ENCODE measurements at regions not wholly inside any gene's neighbourhood (a gene's known extent, or its start where the extent isn't known, plus 50 kb on each side); places are given as distances from the start of the nearest gene placed in this dataset.

DNA sequence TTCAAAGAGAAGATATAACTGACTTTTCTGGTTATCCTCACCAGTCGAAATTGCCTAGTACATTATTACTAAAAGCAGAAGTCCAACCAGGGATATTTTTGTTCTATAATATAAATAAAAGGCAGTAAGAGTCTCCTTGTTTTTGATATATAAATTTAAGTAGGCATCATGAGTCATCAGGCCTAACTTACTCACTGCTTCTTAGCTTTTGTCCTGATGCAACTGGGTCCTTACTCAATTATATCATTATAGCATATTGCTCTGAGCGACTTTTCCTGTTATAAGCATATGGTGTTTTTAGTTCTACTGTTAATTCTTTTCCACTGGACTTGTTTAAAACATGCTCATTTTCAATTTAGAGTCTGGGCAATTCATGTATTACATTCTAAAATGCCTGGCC lies 910.1 kb downstream of the MCTP2 start:
- no peak for TF ChIP-seq EZH2 (IDR thresholded peaks at IDR 0.05; ENCODE audit: borderline replicate concordance, low read depth, low read length, severe bottlenecking)
- TF ChIP-seq, protein P1, sequence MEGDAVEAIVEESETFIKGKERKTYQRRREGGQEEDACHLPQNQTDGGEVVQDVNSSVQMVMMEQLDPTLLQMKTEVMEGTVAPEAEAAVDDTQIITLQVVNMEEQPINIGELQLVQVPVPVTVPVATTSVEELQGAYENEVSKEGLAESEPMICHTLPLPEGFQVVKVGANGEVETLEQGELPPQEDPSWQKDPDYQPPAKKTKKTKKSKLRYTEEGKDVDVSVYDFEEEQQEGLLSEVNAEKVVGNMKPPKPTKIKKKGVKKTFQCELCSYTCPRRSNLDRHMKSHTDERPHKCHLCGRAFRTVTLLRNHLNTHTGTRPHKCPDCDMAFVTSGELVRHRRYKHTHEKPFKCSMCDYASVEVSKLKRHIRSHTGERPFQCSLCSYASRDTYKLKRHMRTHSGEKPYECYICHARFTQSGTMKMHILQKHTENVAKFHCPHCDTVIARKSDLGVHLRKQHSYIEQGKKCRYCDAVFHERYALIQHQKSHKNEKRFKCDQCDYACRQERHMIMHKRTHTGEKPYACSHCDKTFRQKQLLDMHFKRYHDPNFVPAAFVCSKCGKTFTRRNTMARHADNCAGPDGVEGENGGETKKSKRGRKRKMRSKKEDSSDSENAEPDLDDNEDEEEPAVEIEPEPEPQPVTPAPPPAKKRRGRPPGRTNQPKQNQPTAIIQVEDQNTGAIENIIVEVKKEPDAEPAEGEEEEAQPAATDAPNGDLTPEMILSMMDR (IDR thresholded peaks at IDR 0.05; ENCODE audit: borderline replicate concordance, extremely low read depth, low read length, poor library complexity, severe bottlenecking): no peak
- H3K36me3 ChIP-seq (ENCODE audit: insufficient read depth, low read length): no peaks in the 10 kb centered on the region
- H3K4me3 ChIP-seq (ENCODE audit: low read depth in 1 of 2, low read length in 2 of 2): no peak overlapping the region
- no peaks in the 10 kb centered on the region for H3K79me2 ChIP-seq (ENCODE audit: insufficient read depth, low read length)
- no peak overlapping the region for H2AFZ ChIP-seq (ENCODE audit: low read depth, low read length)
- H3K9me3 ChIP-seq (ENCODE audit: insufficient read depth, low read length, severe bottlenecking): no peaks in the 10 kb centered on the region
- no peaks in the 10 kb centered on the region for H4K20me1 ChIP-seq (ENCODE audit: insufficient read depth, low read length)
- no peak overlapping the region for H3K4me2 ChIP-seq (ENCODE audit: insufficient read depth, low read length)
- no peaks in the 10 kb centered on the region for H3K4me1 ChIP-seq (ENCODE audit: insufficient read depth, low read length)
- ATAC-seq (ENCODE audit: insufficient read depth, low read depth) (no peak), DNase-seq (no peak)
- peaks cover 2% of the 10 kb centered on the region for H3K27me3 ChIP-seq (ENCODE audit: insufficient read depth, low read length, poor library complexity)
- H3K9ac ChIP-seq (ENCODE audit: low read depth, low read length): no peak overlapping the region
- H3K27ac ChIP-seq (ENCODE audit: low read length): no peak overlapping the region

DNA sequence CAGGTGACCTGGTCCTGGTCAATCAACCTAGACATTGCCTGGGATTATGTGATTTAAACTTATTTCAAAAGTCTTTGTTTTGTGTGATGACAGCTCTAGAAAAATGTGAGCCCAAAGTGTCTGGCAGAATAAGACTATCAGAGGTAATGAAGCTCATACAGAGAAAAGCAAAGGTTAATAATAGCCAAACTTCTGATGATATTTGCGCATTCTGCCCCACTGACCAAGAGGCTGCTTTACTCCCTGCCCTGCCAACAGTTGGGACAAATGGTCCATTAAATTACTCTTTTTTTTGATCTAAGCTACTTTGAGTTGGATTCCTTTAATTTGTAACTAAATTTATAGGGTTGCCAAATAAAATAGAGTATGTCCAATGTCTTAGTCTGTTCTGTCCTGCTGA lies 911.2 kb downstream of the MCTP2 start:
- Histone ChIP-seq H2AFZ (ENCODE audit: low read depth, low read length) (no peak overlapping the region), H3K27me3 (ENCODE audit: insufficient read depth, low read length, poor library complexity) (peaks cover 2% of the 10 kb centered on the region), H3K79me2 (ENCODE audit: insufficient read depth, low read length) (no peaks in the 10 kb centered on the region), H3K27ac (ENCODE audit: low read length) (no peak overlapping the region), H4K20me1 (ENCODE audit: insufficient read depth, low read length) (no peaks in the 10 kb centered on the region), H3K4me1 (ENCODE audit: insufficient read depth, low read length) (no peaks in the 10 kb centered on the region), H3K9me3 (ENCODE audit: insufficient read depth, low read length, severe bottlenecking) (no peaks in the 10 kb centered on the region), H3K9ac (ENCODE audit: low read depth, low read length) (no peak overlapping the region), H3K4me3 (ENCODE audit: low read depth in 1 of 2, low read length in 2 of 2) (no peak overlapping the region), H3K4me2 (ENCODE audit: insufficient read depth, low read length) (no peak overlapping the region), H3K36me3 (ENCODE audit: insufficient read depth, low read length) (no peaks in the 10 kb centered on the region)
- TF ChIP-seq, protein P1 (IDR thresholded peaks at IDR 0.05; ENCODE audit: borderline replicate concordance, extremely low read depth, low read length, poor library complexity, severe bottlenecking): no peak
- TF ChIP-seq EZH2 (IDR thresholded peaks at IDR 0.05; ENCODE audit: borderline replicate concordance, low read depth, low read length, severe bottlenecking): no peak
- ATAC-seq (ENCODE audit: insufficient read depth, low read depth) (no peak), DNase-seq (no peak)

DNA sequence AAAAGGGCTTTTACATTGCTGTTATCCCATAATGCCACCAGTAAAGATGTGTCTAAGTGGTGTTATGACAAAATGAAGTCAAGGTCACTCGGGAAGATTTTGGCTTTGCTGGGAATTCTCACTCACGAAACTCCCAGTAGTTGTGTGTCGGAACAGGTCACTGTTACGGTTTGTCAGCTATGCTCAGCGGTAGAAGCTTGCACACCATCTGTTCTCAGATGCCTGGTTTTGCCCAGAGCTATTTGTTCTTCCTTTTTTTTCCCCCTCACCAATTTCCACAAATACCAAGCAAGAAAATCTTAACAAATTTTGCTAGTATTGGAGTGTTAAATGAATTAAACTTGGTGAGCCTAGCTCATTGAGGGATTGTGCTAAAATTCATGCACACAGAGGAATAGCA lies 915.1 kb downstream of the MCTP2 start:
- ATAC-seq (ENCODE audit: insufficient read depth, low read depth) (no peak), DNase-seq (no peak)
- no peaks in the 10 kb centered on the region for H4K20me1 ChIP-seq (ENCODE audit: insufficient read depth, low read length)
- peaks cover 6% of the 10 kb centered on the region for H3K27me3 ChIP-seq (ENCODE audit: insufficient read depth, low read length, poor library complexity)
- no peaks in the 10 kb centered on the region for H3K4me1 ChIP-seq (ENCODE audit: insufficient read depth, low read length)
- no peak overlapping the region for H3K4me3 ChIP-seq (ENCODE audit: low read depth in 1 of 2, low read length in 2 of 2)
- no peaks in the 10 kb centered on the region for H3K79me2 ChIP-seq (ENCODE audit: insufficient read depth, low read length)
- H3K36me3 ChIP-seq (ENCODE audit: insufficient read depth, low read length): no peaks in the 10 kb centered on the region
- no peak for TF ChIP-seq EZH2 (IDR thresholded peaks at IDR 0.05; ENCODE audit: borderline replicate concordance, low read depth, low read length, severe bottlenecking)
- TF ChIP-seq, protein P1 (IDR thresholded peaks at IDR 0.05; ENCODE audit: borderline replicate concordance, extremely low read depth, low read length, poor library complexity, severe bottlenecking): no peak
- no peak overlapping the region for H2AFZ ChIP-seq (ENCODE audit: low read depth, low read length)
- H3K9ac ChIP-seq (ENCODE audit: low read depth, low read length): no peak overlapping the region
- H3K27ac ChIP-seq (ENCODE audit: low read length): no peak overlapping the region
- H3K9me3 ChIP-seq (ENCODE audit: insufficient read depth, low read length, severe bottlenecking): no peaks in the 10 kb centered on the region
- no peak overlapping the region for H3K4me2 ChIP-seq (ENCODE audit: insufficient read depth, low read length)

DNA sequence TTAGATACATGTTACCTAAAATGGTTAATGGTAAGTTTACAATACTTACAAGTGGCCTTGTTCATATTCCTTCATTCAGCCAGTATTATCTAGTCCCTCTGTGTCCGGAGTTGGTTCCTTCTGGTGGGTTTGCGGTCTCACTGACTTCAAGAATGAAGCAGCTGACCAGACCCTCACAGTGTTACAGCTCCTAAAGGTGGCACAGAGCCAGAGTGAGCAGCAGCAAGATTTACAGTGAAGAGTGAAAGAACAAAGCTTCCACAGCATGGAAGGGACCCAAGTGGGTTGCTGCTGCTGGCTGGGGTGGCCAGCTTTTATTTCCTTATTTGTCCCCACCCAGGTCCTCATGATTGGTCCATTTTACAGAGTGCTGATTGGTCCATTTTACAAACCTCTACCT lies 916.8 kb downstream of the MCTP2 start:
- TF ChIP-seq, protein P1 (IDR thresholded peaks at IDR 0.05; ENCODE audit: borderline replicate concordance, extremely low read depth, low read length, poor library complexity, severe bottlenecking): no peak
- no peak for TF ChIP-seq EZH2 (IDR thresholded peaks at IDR 0.05; ENCODE audit: borderline replicate concordance, low read depth, low read length, severe bottlenecking)
- Histone ChIP-seq H4K20me1 (ENCODE audit: insufficient read depth, low read length) (no peaks in the 10 kb centered on the region), H3K9me3 (ENCODE audit: insufficient read depth, low read length, severe bottlenecking) (no peaks in the 10 kb centered on the region), H3K27ac (ENCODE audit: low read length) (no peak overlapping the region), H2AFZ (ENCODE audit: low read depth, low read length) (no peak overlapping the region), H3K27me3 (ENCODE audit: insufficient read depth, low read length, poor library complexity) (peaks cover 4% of the 10 kb centered on the region), H3K4me2 (ENCODE audit: insufficient read depth, low read length) (no peak overlapping the region), H3K9ac (ENCODE audit: low read depth, low read length) (no peak overlapping the region), H3K79me2 (ENCODE audit: insufficient read depth, low read length) (no peaks in the 10 kb centered on the region), H3K4me1 (ENCODE audit: insufficient read depth, low read length) (no peaks in the 10 kb centered on the region), H3K36me3 (ENCODE audit: insufficient read depth, low read length) (no peaks in the 10 kb centered on the region), H3K4me3 (ENCODE audit: low read depth in 1 of 2, low read length in 2 of 2) (no peak overlapping the region)
- no peak for DNase-seq
- no peak for ATAC-seq (ENCODE audit: insufficient read depth, low read depth)
